ENCODE measurements at regions not wholly inside any gene's neighbourhood (a gene's known extent, or its start where the extent isn't known, plus 50 kb on each side); places are given as distances from the start of the nearest gene placed in this dataset.

DNA sequence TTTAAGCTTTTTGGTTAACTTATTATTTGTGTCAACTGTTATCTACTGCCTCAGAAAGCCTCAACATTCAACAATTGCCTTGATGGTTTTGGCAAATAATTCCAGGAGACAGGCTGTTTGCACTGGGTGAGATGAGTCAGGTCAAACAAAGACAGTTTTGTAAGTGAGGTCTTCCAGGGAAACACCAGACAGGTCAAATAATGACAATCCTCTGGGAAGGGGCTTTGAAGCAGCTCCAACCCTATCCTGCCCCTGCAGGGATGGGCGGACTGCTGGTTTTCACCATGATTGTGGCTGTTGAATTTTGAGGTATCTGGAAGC lies 79.4 kb upstream of the PRR23E start:
- TF ChIP-seq EZH2phosphoT487 (conservative IDR thresholded peaks at IDR 0.05; ENCODE audit: low read length) = no peak
- TF ChIP-seq, protein P1, sequence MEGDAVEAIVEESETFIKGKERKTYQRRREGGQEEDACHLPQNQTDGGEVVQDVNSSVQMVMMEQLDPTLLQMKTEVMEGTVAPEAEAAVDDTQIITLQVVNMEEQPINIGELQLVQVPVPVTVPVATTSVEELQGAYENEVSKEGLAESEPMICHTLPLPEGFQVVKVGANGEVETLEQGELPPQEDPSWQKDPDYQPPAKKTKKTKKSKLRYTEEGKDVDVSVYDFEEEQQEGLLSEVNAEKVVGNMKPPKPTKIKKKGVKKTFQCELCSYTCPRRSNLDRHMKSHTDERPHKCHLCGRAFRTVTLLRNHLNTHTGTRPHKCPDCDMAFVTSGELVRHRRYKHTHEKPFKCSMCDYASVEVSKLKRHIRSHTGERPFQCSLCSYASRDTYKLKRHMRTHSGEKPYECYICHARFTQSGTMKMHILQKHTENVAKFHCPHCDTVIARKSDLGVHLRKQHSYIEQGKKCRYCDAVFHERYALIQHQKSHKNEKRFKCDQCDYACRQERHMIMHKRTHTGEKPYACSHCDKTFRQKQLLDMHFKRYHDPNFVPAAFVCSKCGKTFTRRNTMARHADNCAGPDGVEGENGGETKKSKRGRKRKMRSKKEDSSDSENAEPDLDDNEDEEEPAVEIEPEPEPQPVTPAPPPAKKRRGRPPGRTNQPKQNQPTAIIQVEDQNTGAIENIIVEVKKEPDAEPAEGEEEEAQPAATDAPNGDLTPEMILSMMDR (IDR thresholded peaks at IDR 0.05; ENCODE audit: insufficient read depth, low read length, poor library complexity, severe bottlenecking) = no peak

All from SU-DHL-6 (cell line).